Midbrain (tissue), 1 donor: ENCODE measurements at regions not wholly inside any gene's neighbourhood (a gene's known extent, or its start where the extent isn't known, plus 50 kb on each side); places are given as distances from the start of the nearest gene placed in this dataset.
"Not testable (repeated sequence)": the region's sequence is repeated elsewhere in the genome, so short reads cannot be mapped to it uniquely, and the experiment has no call there.

Source experiments
- DNase-seq: peaks from one replicate; lab custom pipeline; 2025; lab: John Stamatoyannopoulos, UW

GRCh38 chr2:35314049-35314448 is 1041.5 kb upstream of the CRIM1 start:
- DNase-seq: no peak

GRCh38 chr2:35301369-35301768 is 1054.2 kb upstream of the CRIM1 start:
- no peak for DNase-seq

- no peak for DNase-seq
These were observed 1057.1 kb upstream of the CRIM1 start for GRCh38 chr2:35298493-35298892.

GRCh38 chr2:35297403-35297802 is 1058.2 kb upstream of the CRIM1 start:
- DNase-seq: no peak

- DNase-seq: no peak
These were observed 1060.8 kb upstream of the CRIM1 start for GRCh38 chr2:35294636-35295263.

- DNase-seq: no peak
These were observed 1062.3 kb upstream of the CRIM1 start for GRCh38 chr2:35293261-35293660.

GRCh38 chr2:35292199-35292598 is 1063.4 kb upstream of the CRIM1 start:
- DNase-seq: no peak

GRCh38 chr2:35281702-35282101 is 1073.9 kb upstream of the CRIM1 start:
- DNase-seq: no peak

- DNase-seq: no peak
These were observed 1099.8 kb upstream of the CRIM1 start for GRCh38 chr2:35255826-35256225.

GRCh38 chr2:35251156-35251555 is 1104.4 kb upstream of the CRIM1 start:
- no peak for DNase-seq

GRCh38 chr2:35246702-35247101 is 1108.9 kb upstream of the CRIM1 start:
- DNase-seq: no peak

GRCh38 chr2:35228584-35228983 is 1127.0 kb upstream of the CRIM1 start:
- no peak for DNase-seq

GRCh38 chr2:35220461-35220860 is 1135.1 kb upstream of the CRIM1 start:
- no peak for DNase-seq

- no peak for DNase-seq
These were observed 1150.7 kb upstream of the CRIM1 start for GRCh38 chr2:35204881-35205280.

- DNase-seq: no peak
These were observed 1151.3 kb upstream of the CRIM1 start for GRCh38 chr2:35204323-35204722.

GRCh38 chr2:35199298-35199697 is 1156.3 kb upstream of the CRIM1 start:
- no peak for DNase-seq

- DNase-seq: no peak
These were observed 1169.6 kb upstream of the CRIM1 start for GRCh38 chr2:35185861-35186412.

- DNase-seq: no peak
These were observed 1171.1 kb upstream of the CRIM1 start for GRCh38 chr2:35184471-35184870.

- DNase-seq: not testable (repeated sequence)
These were observed 1178.9 kb upstream of the CRIM1 start for GRCh38 chr2:35176726-35177125.

- no peak for DNase-seq
These were observed 1180.7 kb upstream of the CRIM1 start for GRCh38 chr2:35174845-35175244.

GRCh38 chr2:35172687-35173086 is 1182.9 kb upstream of the CRIM1 start:
- DNase-seq: no peak

- no peak for DNase-seq
These were observed 1187.2 kb upstream of the CRIM1 start for GRCh38 chr2:35168351-35168750.

GRCh38 chr2:35163948-35164347 is 1191.6 kb upstream of the CRIM1 start:
- no peak for DNase-seq

- DNase-seq: no peak
These were observed 1194.7 kb upstream of the CRIM1 start for GRCh38 chr2:35160871-35161270.
